ENCODE measurements at regions not wholly inside any gene's neighbourhood (a gene's known extent, or its start where the extent isn't known, plus 50 kb on each side); places are given as distances from the start of the nearest gene placed in this dataset.

- no peak for DNase-seq
Observed at GRCh38 chr1:244353551-244354091, 98.1 kb downstream of the ADSS2 start.

- DNase-seq, result no peak
Observed at GRCh38 chr1:244354810-244355278, 96.9 kb downstream of the ADSS2 start.

- no peak for DNase-seq
Observed at GRCh38 chr1:244356376-244356775, 95.3 kb downstream of the ADSS2 start.
